WI38 (cell line): ENCODE measurements at regions not wholly inside any gene's neighbourhood (a gene's known extent, or its start where the extent isn't known, plus 50 kb on each side); places are given as distances from the start of the nearest gene placed in this dataset.

ENCODE experiments used
- H3K4me3 ChIP-seq: 2 replicates; pipeline ENCODE4 v1.5.1; 2011; ENCODE audit warnings: low read depth, mild to moderate bottlenecking, control low read depth, low read length
- TF ChIP-seq, protein P1 (sequence below): IDR thresholded peaks from 2 replicates; pipeline ENCODE4 v1.5.1; 2012; ENCODE audit warnings: low read depth, mild to moderate bottlenecking, control low read depth, low read length

DNA sequence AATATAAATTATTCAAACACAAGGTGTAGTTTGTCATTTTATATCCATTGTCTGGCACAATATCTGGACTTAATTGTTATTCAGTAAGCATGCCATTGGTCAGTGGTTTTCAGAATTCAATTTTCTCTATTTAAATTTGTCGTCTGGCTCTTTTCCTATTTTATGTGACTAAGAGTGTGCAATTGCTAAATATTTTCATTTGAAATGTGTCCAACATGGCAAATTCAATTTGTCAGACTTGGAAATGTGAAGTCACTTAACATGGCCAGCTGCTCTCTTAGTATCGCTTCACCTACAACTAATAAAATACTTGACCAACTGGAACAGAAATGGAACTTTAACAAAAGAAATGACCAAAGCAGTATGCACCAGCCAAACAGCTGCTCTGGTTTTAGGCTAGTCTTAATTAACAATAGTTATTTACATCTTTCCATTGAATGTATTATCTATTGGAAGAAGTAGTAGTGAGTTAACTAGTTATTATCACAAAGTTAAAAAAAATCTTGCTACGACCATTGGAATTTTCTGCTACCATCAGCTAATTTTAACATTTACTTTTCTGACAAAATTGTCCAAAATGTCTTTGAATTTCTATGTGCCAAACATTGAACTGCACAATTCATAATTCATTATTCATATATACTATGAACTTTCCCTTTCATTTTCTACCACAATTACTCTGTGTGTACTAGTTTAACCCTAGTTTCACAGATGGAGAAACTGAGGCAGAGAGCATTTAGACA is 720.7 kb upstream of the FAM174A start:
- TF ChIP-seq, protein P1, sequence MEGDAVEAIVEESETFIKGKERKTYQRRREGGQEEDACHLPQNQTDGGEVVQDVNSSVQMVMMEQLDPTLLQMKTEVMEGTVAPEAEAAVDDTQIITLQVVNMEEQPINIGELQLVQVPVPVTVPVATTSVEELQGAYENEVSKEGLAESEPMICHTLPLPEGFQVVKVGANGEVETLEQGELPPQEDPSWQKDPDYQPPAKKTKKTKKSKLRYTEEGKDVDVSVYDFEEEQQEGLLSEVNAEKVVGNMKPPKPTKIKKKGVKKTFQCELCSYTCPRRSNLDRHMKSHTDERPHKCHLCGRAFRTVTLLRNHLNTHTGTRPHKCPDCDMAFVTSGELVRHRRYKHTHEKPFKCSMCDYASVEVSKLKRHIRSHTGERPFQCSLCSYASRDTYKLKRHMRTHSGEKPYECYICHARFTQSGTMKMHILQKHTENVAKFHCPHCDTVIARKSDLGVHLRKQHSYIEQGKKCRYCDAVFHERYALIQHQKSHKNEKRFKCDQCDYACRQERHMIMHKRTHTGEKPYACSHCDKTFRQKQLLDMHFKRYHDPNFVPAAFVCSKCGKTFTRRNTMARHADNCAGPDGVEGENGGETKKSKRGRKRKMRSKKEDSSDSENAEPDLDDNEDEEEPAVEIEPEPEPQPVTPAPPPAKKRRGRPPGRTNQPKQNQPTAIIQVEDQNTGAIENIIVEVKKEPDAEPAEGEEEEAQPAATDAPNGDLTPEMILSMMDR, result no peak
- H3K4me3 ChIP-seq, result no peak overlapping the region

GRCh38 chr5:99808657-99809230 is 726.4 kb upstream of the FAM174A start:
- TF ChIP-seq, protein P1, result no peak
- no peak overlapping the region for H3K4me3 ChIP-seq

DNA sequence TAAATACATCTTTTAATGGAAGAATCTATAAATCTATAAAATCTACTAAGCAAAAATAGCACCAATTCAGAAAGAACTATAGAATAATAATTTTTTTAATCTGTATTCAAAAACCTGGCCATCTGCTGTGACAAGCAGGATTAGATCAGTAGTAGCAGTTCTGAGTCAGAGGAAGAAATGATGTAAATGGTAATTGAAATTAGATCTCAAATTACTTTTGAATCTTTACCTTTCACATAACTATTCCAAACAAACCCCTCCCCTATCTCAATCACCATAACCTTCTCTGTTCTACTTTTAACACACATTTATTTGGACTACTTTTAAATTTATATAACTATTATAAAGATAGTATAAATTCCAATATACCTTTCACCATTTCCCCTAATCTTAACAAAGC is 727.8 kb upstream of the FAM174A start:
- H3K4me3 ChIP-seq, result no peak overlapping the region
- TF ChIP-seq, protein P1, result no peak

- no peak overlapping the region for H3K4me3 ChIP-seq
- TF ChIP-seq, protein P1, result no peak
Observed at GRCh38 chr5:99795031-99795430, 740.1 kb upstream of the FAM174A start.

DNA sequence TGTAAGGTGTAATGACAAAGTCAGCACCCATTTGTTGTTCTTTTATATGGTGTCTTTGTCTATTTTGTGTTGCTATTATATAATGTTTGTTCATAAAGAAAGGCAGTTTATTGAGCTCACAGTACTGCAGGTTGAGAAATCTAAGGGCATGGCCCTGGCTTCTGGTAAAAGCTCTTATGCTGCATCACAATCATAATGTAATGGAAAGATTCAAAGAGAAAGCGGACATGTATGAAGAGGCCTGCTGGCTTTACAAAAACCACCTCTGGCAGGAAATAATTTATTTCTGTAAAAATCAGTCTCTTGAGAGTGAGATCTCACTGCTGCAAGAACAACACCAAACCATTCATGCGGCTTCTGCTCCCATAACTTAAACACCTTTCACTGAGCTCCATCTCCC is 746.7 kb upstream of the FAM174A start:
- TF ChIP-seq, protein P1, result no peak

GRCh38 chr5:99775189-99775588 is 760.0 kb upstream of the FAM174A start:
- H3K4me3 ChIP-seq, result no peak overlapping the region
- TF ChIP-seq, protein P1, result no peak

More for the DNA sequence above, 746.7 kb upstream of the FAM174A start:
- H3K4me3 ChIP-seq, result no peak overlapping the region

- H3K4me3 ChIP-seq, result no peak overlapping the region
- TF ChIP-seq, protein P1, result no peak
Observed at GRCh38 chr5:99773290-99773689, 761.9 kb upstream of the FAM174A start.
